ENCODE measurements at regions not wholly inside any gene's neighbourhood (a gene's known extent, or its start where the extent isn't known, plus 50 kb on each side); places are given as distances from the start of the nearest gene placed in this dataset.

DNA sequence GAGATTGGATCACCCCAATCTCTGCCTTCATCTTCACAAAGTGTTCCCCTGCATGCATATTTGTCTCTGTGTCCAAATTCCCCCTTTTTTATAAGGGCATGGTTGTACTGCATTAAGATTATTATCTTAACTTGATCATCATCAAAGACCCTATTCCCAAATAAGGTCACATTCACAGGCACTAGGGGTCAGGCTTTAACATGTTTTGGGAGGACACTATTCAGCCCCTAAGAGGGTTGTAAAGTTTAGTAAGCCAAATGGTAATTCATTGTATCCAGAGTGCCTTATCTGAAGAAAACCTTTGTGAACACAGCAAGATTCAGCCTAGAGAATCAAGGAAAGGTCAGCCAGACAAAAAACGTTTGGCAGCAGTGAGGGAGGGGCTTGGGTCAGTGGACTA, 317.6 kb upstream of the PLD5 start:
- TF ChIP-seq, protein P1, sequence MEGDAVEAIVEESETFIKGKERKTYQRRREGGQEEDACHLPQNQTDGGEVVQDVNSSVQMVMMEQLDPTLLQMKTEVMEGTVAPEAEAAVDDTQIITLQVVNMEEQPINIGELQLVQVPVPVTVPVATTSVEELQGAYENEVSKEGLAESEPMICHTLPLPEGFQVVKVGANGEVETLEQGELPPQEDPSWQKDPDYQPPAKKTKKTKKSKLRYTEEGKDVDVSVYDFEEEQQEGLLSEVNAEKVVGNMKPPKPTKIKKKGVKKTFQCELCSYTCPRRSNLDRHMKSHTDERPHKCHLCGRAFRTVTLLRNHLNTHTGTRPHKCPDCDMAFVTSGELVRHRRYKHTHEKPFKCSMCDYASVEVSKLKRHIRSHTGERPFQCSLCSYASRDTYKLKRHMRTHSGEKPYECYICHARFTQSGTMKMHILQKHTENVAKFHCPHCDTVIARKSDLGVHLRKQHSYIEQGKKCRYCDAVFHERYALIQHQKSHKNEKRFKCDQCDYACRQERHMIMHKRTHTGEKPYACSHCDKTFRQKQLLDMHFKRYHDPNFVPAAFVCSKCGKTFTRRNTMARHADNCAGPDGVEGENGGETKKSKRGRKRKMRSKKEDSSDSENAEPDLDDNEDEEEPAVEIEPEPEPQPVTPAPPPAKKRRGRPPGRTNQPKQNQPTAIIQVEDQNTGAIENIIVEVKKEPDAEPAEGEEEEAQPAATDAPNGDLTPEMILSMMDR (IDR thresholded peaks at IDR 0.05) = no peak
- TF ChIP-seq POLR2A (IDR thresholded peaks at IDR 0.05) = no peak
